AG09319 (cell line): ENCODE measurements at regions not wholly inside any gene's neighbourhood (a gene's known extent, or its start where the extent isn't known, plus 50 kb on each side); places are given as distances from the start of the nearest gene placed in this dataset.

ENCODE experiments used
- DNase-seq: peaks from one replicate; pipeline ENCODE4 v3.0.0-alpha.2; 2010; ENCODE audit warnings: low read depth; ENCODE audit errors: extremely low read depth
- CTCF ChIP-seq: IDR thresholded peaks from 2 replicates; pipeline ENCODE4 v1.5.1; 2011; ENCODE audit warnings: low read depth, mild to moderate bottlenecking, inconsistent platforms, low read length, moderate library complexity

GRCh38 chr14:51422704-51423103, 182.7 kb downstream of the TMX1 start:
- no peak for TF ChIP-seq CTCF
- DNase-seq: no peak

GRCh38 chr14:51424041-51424440, 184.0 kb downstream of the TMX1 start:
- DNase-seq: no peak

GRCh38 chr14:51424561-51425251, 184.7 kb downstream of the TMX1 start:
- TF ChIP-seq CTCF: no peak
- DNase-seq: no peak

More at GRCh38 chr14:51424041-51424440, 184.0 kb downstream of the TMX1 start:
- no peak for TF ChIP-seq CTCF

- TF ChIP-seq CTCF: no peak
- DNase-seq: no peak
Measured at GRCh38 chr14:51428981-51429380, 188.9 kb downstream of the TMX1 start.

GRCh38 chr14:51430079-51430478, 190.0 kb downstream of the TMX1 start:
- DNase-seq: no peak
- TF ChIP-seq CTCF: no peak

GRCh38 chr14:51430633-51431032, 190.6 kb downstream of the TMX1 start:
- no peak for TF ChIP-seq CTCF
- no peak for DNase-seq

GRCh38 chr14:51431033-51431709, 191.1 kb downstream of the TMX1 start:
- DNase-seq: no peak
- no peak for TF ChIP-seq CTCF
